ENCODE measurements at regions not wholly inside any gene's neighbourhood (a gene's known extent, or its start where the extent isn't known, plus 50 kb on each side); places are given as distances from the start of the nearest gene placed in this dataset.

GRCh38 chr11:112662554-112662953, 298.7 kb upstream of the NCAM1 start:
- TF ChIP-seq ATF3 (CRISPR knock-in tag; conservative IDR thresholded peaks at IDR 0.05) (no peak), IRF1 (CRISPR knock-in tag; IDR thresholded peaks at IDR 0.05) (no peak), CTCF (IDR thresholded peaks at IDR 0.05) (no peak), AR (CRISPR knock-in tag; IDR thresholded peaks at IDR 0.05) (no peak)

All from WTC11 (cell line).